Vagina (tissue), 2 donors: ENCODE measurements at regions not wholly inside any gene's neighbourhood (a gene's known extent, or its start where the extent isn't known, plus 50 kb on each side); places are given as distances from the start of the nearest gene placed in this dataset.

Experiments
- DNase-seq, 2 donors: peaks; one replicate each; pipeline ENCODE4 v3.0.0-alpha.2; 2017; ENCODE audit errors: extremely low spot score in 2 of 2
- H3K27ac ChIP-seq: fragments of 200-600 bp; sonication (generic); one replicate; pipeline ENCODE4 v1.5.1; 2019
- H3K27me3 ChIP-seq: fragments of 200-600 bp; sonication (generic); one replicate; pipeline ENCODE4 v1.5.1; 2019
- H3K36me3 ChIP-seq, 2 donors: fragments of 200-600 bp; sonication (generic); one replicate each; pipeline ENCODE4 v1.5.1; 2017 to 2019
- H3K4me1 ChIP-seq: fragments of 200-600 bp; sonication (generic); one replicate; pipeline ENCODE4 v1.5.1; 2019
- H3K4me3 ChIP-seq, 2 donors: fragments of 200-600 bp; sonication (generic); 1 replicate in 1 of 2; 2 replicates in 1 of 2; pipeline ENCODE4 v1.5.1; 2016 to 2019
- H3K9me3 ChIP-seq: fragments of 200-600 bp; sonication (generic); one replicate; pipeline ENCODE4 v1.5.1; 2019
- CTCF ChIP-seq, 3 experiments: fragments of 450-650 bp in 2 of 3; fragments of 200-600 bp in 1 of 3; sonication (generic) in 1 of 3; IDR thresholded peaks; one replicate each; pipeline ENCODE4 v1.5.1; 2017 to 2019; ENCODE audit warnings: antibody characterized with exemption in 3 of 3, mild to moderate bottlenecking in 2 of 3, moderate library complexity in 2 of 3
- POLR2A ChIP-seq, 2 donors: fragments of 450-650 bp; IDR thresholded peaks; one replicate each; pipeline ENCODE4 v1.6.1; 2017; ENCODE audit warnings: antibody characterized with exemption in 2 of 2, mild to moderate bottlenecking in 2 of 2, moderate library complexity in 2 of 2
- POLR2AphosphoS5 ChIP-seq, 2 donors: sonication (generic); formaldehyde crosslinking; IDR thresholded peaks; one replicate each; pipeline ENCODE4 v1.9.0; 2017; ENCODE audit warnings: antibody characterized with exemption in 2 of 2, mild to moderate bottlenecking in 2 of 2, low read depth in 1 of 2; ENCODE audit not compliant: insufficient read depth in 1 of 2
- intact Hi-C: fragments of 100-400 bp; cut with DNase I; formaldehyde crosslinking; loops from one replicate; pipeline ENCODE4 v1.15.1; 2023

- intact Hi-C loops, result no loop called here
- Histone ChIP-seq H3K4me1 (no peaks in the 10 kb centered on the region), H3K9me3 (peaks cover 4% of the 10 kb centered on the region), H3K27ac (no peak overlapping the region), H3K27me3 (no peaks in the 10 kb centered on the region), H3K36me3 (no peaks in the 10 kb centered on the region), H3K4me3 (no peak overlapping the region)
- TF ChIP-seq CTCF (IDR thresholded peaks at IDR 0.05), result no peak
- no peak for TF ChIP-seq POLR2AphosphoS5 (IDR thresholded peaks at IDR 0.05; ENCODE audit: insufficient read depth in 1 of 2, low read depth in 1 of 2)
- TF ChIP-seq POLR2A (IDR thresholded peaks at IDR 0.05), result no peak
- no peak for DNase-seq
These were observed 617.5 kb upstream of the CCDC54 start for GRCh38 chr3:106759731-106760130.

GRCh38 chr3:106765342-106765741 lies 611.9 kb upstream of the CCDC54 start:
- intact Hi-C loops, result no loop called here
- Histone ChIP-seq H3K4me1 (no peaks in the 10 kb centered on the region), H3K27ac (no peak overlapping the region), H3K27me3 (no peaks in the 10 kb centered on the region), H3K9me3 (no peaks in the 10 kb centered on the region), H3K4me3 (no peak overlapping the region), H3K36me3 (no peaks in the 10 kb centered on the region)
- no peak for DNase-seq
- TF ChIP-seq CTCF (IDR thresholded peaks at IDR 0.05) (no peak), POLR2A (IDR thresholded peaks at IDR 0.05) (no peak), POLR2AphosphoS5 (IDR thresholded peaks at IDR 0.05; ENCODE audit: insufficient read depth in 1 of 2, low read depth in 1 of 2) (no peak)

- no peaks in the 10 kb centered on the region for H3K9me3 ChIP-seq
- DNase-seq, result no peak
- TF ChIP-seq POLR2AphosphoS5 (IDR thresholded peaks at IDR 0.05; ENCODE audit: insufficient read depth in 1 of 2, low read depth in 1 of 2), result no peak
- no peak for TF ChIP-seq POLR2A (IDR thresholded peaks at IDR 0.05)
- TF ChIP-seq CTCF (IDR thresholded peaks at IDR 0.05), result no peak
- H3K4me1 ChIP-seq, result no peaks in the 10 kb centered on the region
- intact Hi-C loops, result no loop called here
- H3K36me3 ChIP-seq, result no peaks in the 10 kb centered on the region
- no peaks in the 10 kb centered on the region for H3K27me3 ChIP-seq
- H3K4me3 ChIP-seq, result no peak overlapping the region
- no peak overlapping the region for H3K27ac ChIP-seq
These were observed 608.2 kb upstream of the CCDC54 start for GRCh38 chr3:106768941-106769480.

GRCh38 chr3:106773795-106774194 lies 603.4 kb upstream of the CCDC54 start:
- TF ChIP-seq POLR2A (IDR thresholded peaks at IDR 0.05) (no peak), CTCF (IDR thresholded peaks at IDR 0.05) (no peak), POLR2AphosphoS5 (IDR thresholded peaks at IDR 0.05; ENCODE audit: insufficient read depth in 1 of 2, low read depth in 1 of 2) (no peak)
- Histone ChIP-seq H3K4me1 (no peaks in the 10 kb centered on the region), H3K9me3 (no peaks in the 10 kb centered on the region), H3K27ac (no peak overlapping the region), H3K4me3 (no peak overlapping the region), H3K27me3 (no peaks in the 10 kb centered on the region), H3K36me3 (no peaks in the 10 kb centered on the region)
- intact Hi-C loops, result no loop called here
- no peak for DNase-seq

- Histone ChIP-seq H3K36me3 (no peaks in the 10 kb centered on the region), H3K27ac (no peak overlapping the region), H3K4me1 (no peaks in the 10 kb centered on the region), H3K27me3 (no peaks in the 10 kb centered on the region), H3K9me3 (no peaks in the 10 kb centered on the region), H3K4me3 (no peak overlapping the region)
- intact Hi-C loops, result no loop called here
- TF ChIP-seq POLR2A (IDR thresholded peaks at IDR 0.05), result no peak
- TF ChIP-seq CTCF (IDR thresholded peaks at IDR 0.05), result no peak
- TF ChIP-seq POLR2AphosphoS5 (IDR thresholded peaks at IDR 0.05; ENCODE audit: insufficient read depth in 1 of 2, low read depth in 1 of 2), result no peak
- no peak for DNase-seq
These were observed 594.0 kb upstream of the CCDC54 start for GRCh38 chr3:106783231-106783630.
